ENCODE measurements at regions not wholly inside any gene's neighbourhood (a gene's known extent, or its start where the extent isn't known, plus 50 kb on each side); places are given as distances from the start of the nearest gene placed in this dataset.

GRCh38 chr15:85984241-85984640 is 95.4 kb upstream of the AGBL1 start:
- Mint-ChIP-seq H3K27me3 (ENCODE audit: low read depth, unreplicated experiment) (peaks cover 2% of the 10 kb centered on the region), H3K36me3 (ENCODE audit: low read depth, unreplicated experiment) (peaks cover 3% of the 10 kb centered on the region), H3K9me3 (ENCODE audit: unreplicated experiment) (peaks cover 5% of the 10 kb centered on the region), H3K27ac (ENCODE audit: unreplicated experiment) (no peak overlapping the region), H3K4me3 (ENCODE audit: unreplicated experiment) (no peak overlapping the region), H3K4me1 (ENCODE audit: low read depth, unreplicated experiment) (peaks cover 2% of the 10 kb centered on the region)
- FAIRE-seq (no peak), DNase-seq (ENCODE audit: low read depth) (no peak)
- H3K9ac ChIP-seq (ENCODE audit: low read length): no peak overlapping the region
- H3K27ac ChIP-seq (ENCODE audit: low read depth, low read length): no peak overlapping the region
- no peaks in the 10 kb centered on the region for H4K20me1 ChIP-seq (ENCODE audit: insufficient read depth, low read length)
- no peak overlapping the region for H3K4me3 ChIP-seq (ENCODE audit: insufficient read depth, low read depth, low read length)
- no peaks in the 10 kb centered on the region for H3K9me3 ChIP-seq (ENCODE audit: insufficient read depth, low read depth, low read length)
- H3K79me2 ChIP-seq (ENCODE audit: insufficient read depth, low read length): no peaks in the 10 kb centered on the region
- no peak overlapping the region for H3K4me2 ChIP-seq (ENCODE audit: low read length)
- TF ChIP-seq CTCF (IDR thresholded peaks at IDR 0.05; ENCODE audit: insufficient read depth, low read depth, low read length) (no peak), EZH2 (IDR thresholded peaks at IDR 0.05; ENCODE audit: insufficient read depth, low read length) (no peak)
- H3K36me3 ChIP-seq (ENCODE audit: insufficient read depth, low read length): no peaks in the 10 kb centered on the region
- H2AFZ ChIP-seq (ENCODE audit: low read depth, low read length): no peak overlapping the region
- no peaks in the 10 kb centered on the region for H3K4me1 ChIP-seq (ENCODE audit: insufficient read depth, low read length)
- no peaks in the 10 kb centered on the region for H3K27me3 ChIP-seq (ENCODE audit: insufficient read depth, low read length)

- Histone ChIP-seq H3K79me2 (ENCODE audit: insufficient read depth, low read length) (no peaks in the 10 kb centered on the region), H4K20me1 (ENCODE audit: insufficient read depth, low read length) (no peaks in the 10 kb centered on the region), H2AFZ (ENCODE audit: low read depth, low read length) (no peak overlapping the region), H3K36me3 (ENCODE audit: insufficient read depth, low read length) (no peaks in the 10 kb centered on the region), H3K9ac (ENCODE audit: low read length) (no peak overlapping the region), H3K4me2 (ENCODE audit: low read length) (no peak overlapping the region), H3K27me3 (ENCODE audit: insufficient read depth, low read length) (no peaks in the 10 kb centered on the region), H3K27ac (ENCODE audit: low read depth, low read length) (no peak overlapping the region), H3K4me1 (ENCODE audit: insufficient read depth, low read length) (no peaks in the 10 kb centered on the region), H3K4me3 (ENCODE audit: insufficient read depth, low read depth, low read length) (no peak overlapping the region), H3K9me3 (ENCODE audit: insufficient read depth, low read depth, low read length) (no peaks in the 10 kb centered on the region)
- TF ChIP-seq CTCF (IDR thresholded peaks at IDR 0.05; ENCODE audit: insufficient read depth, low read depth, low read length) (no peak), EZH2 (IDR thresholded peaks at IDR 0.05; ENCODE audit: insufficient read depth, low read length) (no peak)
- Mint-ChIP-seq H3K27me3 (ENCODE audit: low read depth, unreplicated experiment) (peaks cover 2% of the 10 kb centered on the region), H3K9me3 (ENCODE audit: unreplicated experiment) (peaks cover 5% of the 10 kb centered on the region), H3K36me3 (ENCODE audit: low read depth, unreplicated experiment) (no peaks in the 10 kb centered on the region), H3K27ac (ENCODE audit: unreplicated experiment) (no peak overlapping the region), H3K4me3 (ENCODE audit: unreplicated experiment) (no peak overlapping the region), H3K4me1 (ENCODE audit: low read depth, unreplicated experiment) (no peaks in the 10 kb centered on the region)
- no peak for DNase-seq (ENCODE audit: low read depth)
- FAIRE-seq: no peak
Measured at GRCh38 chr15:85986116-85986515, 93.6 kb upstream of the AGBL1 start.

GRCh38 chr15:85986741-85987140 is 92.9 kb upstream of the AGBL1 start:
- DNase-seq (ENCODE audit: low read depth) (no peak), FAIRE-seq (no peak)
- Histone ChIP-seq H3K9me3 (ENCODE audit: insufficient read depth, low read depth, low read length) (no peaks in the 10 kb centered on the region), H3K4me2 (ENCODE audit: low read length) (no peak overlapping the region), H3K36me3 (ENCODE audit: insufficient read depth, low read length) (no peaks in the 10 kb centered on the region), H3K79me2 (ENCODE audit: insufficient read depth, low read length) (no peaks in the 10 kb centered on the region), H3K27ac (ENCODE audit: low read depth, low read length) (no peak overlapping the region), H4K20me1 (ENCODE audit: insufficient read depth, low read length) (no peaks in the 10 kb centered on the region), H3K27me3 (ENCODE audit: insufficient read depth, low read length) (no peaks in the 10 kb centered on the region), H3K4me1 (ENCODE audit: insufficient read depth, low read length) (no peaks in the 10 kb centered on the region), H3K9ac (ENCODE audit: low read length) (no peak overlapping the region), H2AFZ (ENCODE audit: low read depth, low read length) (no peak overlapping the region), H3K4me3 (ENCODE audit: insufficient read depth, low read depth, low read length) (no peak overlapping the region)
- Mint-ChIP-seq H3K36me3 (ENCODE audit: low read depth, unreplicated experiment) (no peaks in the 10 kb centered on the region), H3K4me1 (ENCODE audit: low read depth, unreplicated experiment) (no peaks in the 10 kb centered on the region), H3K27me3 (ENCODE audit: low read depth, unreplicated experiment) (peaks cover 2% of the 10 kb centered on the region), H3K9me3 (ENCODE audit: unreplicated experiment) (peaks cover 5% of the 10 kb centered on the region), H3K4me3 (ENCODE audit: unreplicated experiment) (no peak overlapping the region), H3K27ac (ENCODE audit: unreplicated experiment) (no peak overlapping the region)
- TF ChIP-seq EZH2 (IDR thresholded peaks at IDR 0.05; ENCODE audit: insufficient read depth, low read length): no peak
- TF ChIP-seq CTCF (IDR thresholded peaks at IDR 0.05; ENCODE audit: insufficient read depth, low read depth, low read length): no peak

Data from astrocyte (in vitro differentiated cells and primary cell).